GM18511 (cell line): ENCODE measurements at regions not wholly inside any gene's neighbourhood (a gene's known extent, or its start where the extent isn't known, plus 50 kb on each side); places are given as distances from the start of the nearest gene placed in this dataset.

Experiments
- ATAC-seq: cut with Tn5 transposase; IDR thresholded peaks from one replicate; pipeline ENCODE4 v1.9.1; 2021; ENCODE audit warnings: mild to moderate bottlenecking, moderate library complexity; ENCODE audit not compliant: unreplicated experiment

DNA sequence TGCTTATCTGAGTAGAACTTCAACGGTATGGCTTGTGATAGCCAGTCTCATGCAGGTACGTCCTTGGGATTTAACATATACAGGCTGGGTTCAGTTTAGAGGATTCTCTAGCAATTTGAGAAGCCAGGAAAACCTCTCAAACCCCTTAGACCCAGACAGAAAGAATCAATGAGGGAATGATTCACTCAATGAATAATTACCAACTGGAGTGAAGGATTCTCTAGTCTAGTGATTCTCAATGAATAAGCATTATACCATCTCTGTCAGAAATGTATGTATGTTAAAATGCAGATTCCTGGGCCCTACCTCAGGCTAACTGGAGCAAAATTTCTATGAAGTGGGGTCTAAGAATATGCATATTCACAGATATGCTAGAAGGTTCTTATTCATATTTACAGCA is 54.5 kb upstream of the APP start:
- no peak for ATAC-seq

DNA sequence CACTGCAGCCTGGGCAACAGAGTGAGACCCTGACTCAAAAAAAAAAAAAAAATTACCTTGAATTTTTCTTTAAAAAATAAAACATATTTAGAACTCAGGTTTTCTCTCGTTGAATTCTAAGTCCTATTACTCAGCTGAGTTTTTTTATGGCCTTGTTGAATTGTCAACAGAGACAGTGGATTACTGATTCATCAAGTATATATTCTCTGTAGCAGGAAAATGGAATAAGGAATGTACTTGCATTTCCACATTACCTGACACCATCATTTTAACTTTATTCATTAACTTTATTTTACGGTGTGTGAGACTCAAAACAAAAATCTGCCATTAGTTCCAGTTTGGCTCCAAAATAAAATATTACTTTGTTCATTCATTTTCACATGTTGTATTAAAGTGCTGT is 53.8 kb upstream of the APP start:
- no peak for ATAC-seq
